ENCODE measurements at regions not wholly inside any gene's neighbourhood (a gene's known extent, or its start where the extent isn't known, plus 50 kb on each side); places are given as distances from the start of the nearest gene placed in this dataset.

DNA sequence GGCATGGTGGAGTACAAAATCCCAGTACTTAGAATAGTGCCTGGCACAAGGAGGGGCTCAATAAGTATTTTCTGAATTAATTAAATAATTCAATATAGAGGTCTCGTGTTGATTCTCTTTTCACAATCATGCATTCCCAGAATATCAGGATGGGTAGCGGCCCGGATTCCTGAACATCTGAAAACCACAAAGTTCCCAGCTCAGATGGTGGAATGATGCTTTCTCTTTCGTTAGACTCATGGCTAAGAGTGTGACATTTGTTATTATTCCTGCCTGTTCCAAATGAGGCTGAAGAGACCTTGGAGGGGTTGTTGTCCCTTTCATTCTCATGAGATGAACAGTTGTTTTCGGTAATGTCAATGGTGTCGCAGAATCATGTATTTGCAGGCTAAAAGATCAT lies 95.4 kb upstream of the LIFR start:
- H3K4me1 ChIP-seq (ENCODE audit: control insufficient read depth in 1 of 2, insufficient read depth in 2 of 2, low read length in 2 of 2): peaks cover 0 to 4% of the 10 kb centered on the region in 2 donors
- no peaks in the 10 kb centered on the region for H3K36me3 ChIP-seq (replicated peaks in 1 of 2; ENCODE audit: control insufficient read depth in 1 of 2, insufficient read depth in 2 of 2, low read length in 2 of 2)
- Mint-ChIP-seq H3K9me3 (peaks cover 0 to 13% (median 4%) of the 10 kb centered on the region in 7 donors), H3K27me3 (ENCODE audit: low read depth in 3 of 3) (peaks cover 1 to 5% (median 1%) of the 10 kb centered on the region in 3 donors), H3K27ac (no peak overlapping the region), H3K4me1 (peaks cover 4% of the 10 kb centered on the region), H3K36me3 (no peaks in the 10 kb centered on the region), H3K4me3 (no peak overlapping the region)
- H3K4me2 ChIP-seq (replicated peaks; ENCODE audit: extremely low read depth, low read length, poor library complexity, severe bottlenecking): no peak overlapping the region
- no peak overlapping the region for H3K9ac ChIP-seq (ENCODE audit: insufficient read depth, low read length, poor library complexity, severe bottlenecking)
- no peak for DNase-seq
- TF ChIP-seq, protein P1, sequence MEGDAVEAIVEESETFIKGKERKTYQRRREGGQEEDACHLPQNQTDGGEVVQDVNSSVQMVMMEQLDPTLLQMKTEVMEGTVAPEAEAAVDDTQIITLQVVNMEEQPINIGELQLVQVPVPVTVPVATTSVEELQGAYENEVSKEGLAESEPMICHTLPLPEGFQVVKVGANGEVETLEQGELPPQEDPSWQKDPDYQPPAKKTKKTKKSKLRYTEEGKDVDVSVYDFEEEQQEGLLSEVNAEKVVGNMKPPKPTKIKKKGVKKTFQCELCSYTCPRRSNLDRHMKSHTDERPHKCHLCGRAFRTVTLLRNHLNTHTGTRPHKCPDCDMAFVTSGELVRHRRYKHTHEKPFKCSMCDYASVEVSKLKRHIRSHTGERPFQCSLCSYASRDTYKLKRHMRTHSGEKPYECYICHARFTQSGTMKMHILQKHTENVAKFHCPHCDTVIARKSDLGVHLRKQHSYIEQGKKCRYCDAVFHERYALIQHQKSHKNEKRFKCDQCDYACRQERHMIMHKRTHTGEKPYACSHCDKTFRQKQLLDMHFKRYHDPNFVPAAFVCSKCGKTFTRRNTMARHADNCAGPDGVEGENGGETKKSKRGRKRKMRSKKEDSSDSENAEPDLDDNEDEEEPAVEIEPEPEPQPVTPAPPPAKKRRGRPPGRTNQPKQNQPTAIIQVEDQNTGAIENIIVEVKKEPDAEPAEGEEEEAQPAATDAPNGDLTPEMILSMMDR (IDR thresholded peaks at IDR 0.05): no peak
- H3K4me3 ChIP-seq (replicated peaks in 1 of 3; ENCODE audit: low read depth in 2 of 3, low read length in 3 of 3): no peak overlapping the region
- H4K20me1 ChIP-seq (ENCODE audit: insufficient read depth, low read length): no peaks in the 10 kb centered on the region
- peaks cover 0 to 7% of the 10 kb centered on the region in 2 donors for H3K27me3 ChIP-seq (ENCODE audit: control insufficient read depth in 2 of 2, insufficient read depth in 2 of 2, low read length in 2 of 2)
- WGBS (ENCODE audit: insufficient coverage): 100% methylated on average over 3 of the region's 6 CpGs
- no peak overlapping the region for H3K27ac ChIP-seq (ENCODE audit: low read depth in 1 of 2, low read length in 2 of 2)
- intact Hi-C loops (cut with micrococcal nuclease): no loop called here
- no peak overlapping the region for H2AFZ ChIP-seq (ENCODE audit: insufficient read depth, low read depth, low read length, poor library complexity, severe bottlenecking)
- no peaks in the 10 kb centered on the region for H3K79me2 ChIP-seq (ENCODE audit: insufficient read depth, low read length)
- no peaks in the 10 kb centered on the region for H3K9me3 ChIP-seq (replicated peaks in 1 of 2; ENCODE audit: control insufficient read depth in 1 of 2, insufficient read depth in 1 of 2, low read length in 2 of 2)

DNA sequence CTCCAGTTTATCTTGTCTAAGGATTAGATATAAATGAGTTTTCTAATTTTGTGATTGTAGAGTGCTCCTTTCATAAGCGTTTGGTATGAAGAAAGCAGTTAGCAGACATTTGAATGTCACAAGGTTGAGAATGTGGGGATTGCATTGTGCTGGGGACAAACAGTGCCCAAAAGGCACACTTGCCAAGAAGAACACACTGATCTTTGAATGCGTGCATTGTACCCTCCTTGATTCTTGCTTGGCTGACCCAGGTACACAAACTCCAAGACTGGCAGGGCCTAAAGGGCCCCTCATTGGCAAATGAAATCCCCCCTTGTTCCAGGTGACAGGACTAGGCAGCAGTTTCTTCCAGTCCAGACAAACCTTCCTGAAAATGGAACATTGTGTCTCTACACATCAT lies 96.9 kb upstream of the LIFR start:
- H3K27ac ChIP-seq (ENCODE audit: low read depth in 1 of 2, low read length in 2 of 2): no peak overlapping the region
- no peak overlapping the region for H3K4me3 Mint-ChIP-seq
- no peak for DNase-seq
- no peak overlapping the region for H3K4me2 ChIP-seq (replicated peaks; ENCODE audit: extremely low read depth, low read length, poor library complexity, severe bottlenecking)
- no peak overlapping the region for H2AFZ ChIP-seq (ENCODE audit: insufficient read depth, low read depth, low read length, poor library complexity, severe bottlenecking)
- H3K27me3 ChIP-seq (ENCODE audit: control insufficient read depth in 2 of 2, insufficient read depth in 2 of 2, low read length in 2 of 2): peaks cover 0 to 7% of the 10 kb centered on the region in 2 donors
- H3K36me3 Mint-ChIP-seq: no peaks in the 10 kb centered on the region
- H3K27ac Mint-ChIP-seq: peak overlapping the region in 1 of 7 donors; percentile 41
- H3K4me1 ChIP-seq (ENCODE audit: control insufficient read depth in 1 of 2, insufficient read depth in 2 of 2, low read length in 2 of 2): peaks cover 0 to 4% of the 10 kb centered on the region in 2 donors
- no peak overlapping the region for H3K4me3 ChIP-seq (replicated peaks in 1 of 3; ENCODE audit: low read depth in 2 of 3, low read length in 3 of 3)
- intact Hi-C loops (cut with micrococcal nuclease): no loop called here
- no peak overlapping the region for H3K9ac ChIP-seq (ENCODE audit: insufficient read depth, low read length, poor library complexity, severe bottlenecking)
- no peaks in the 10 kb centered on the region for H4K20me1 ChIP-seq (ENCODE audit: insufficient read depth, low read length)
- H3K79me2 ChIP-seq (ENCODE audit: insufficient read depth, low read length): no peaks in the 10 kb centered on the region
- H3K9me3 Mint-ChIP-seq: peaks cover 0 to 9% (median 2%) of the 10 kb centered on the region in 7 donors
- TF ChIP-seq, protein P1 (IDR thresholded peaks at IDR 0.05): no peak
- H3K27me3 Mint-ChIP-seq (ENCODE audit: low read depth in 3 of 3): peaks cover 1 to 14% (median 4%) of the 10 kb centered on the region in 3 donors
- peaks cover 4% of the 10 kb centered on the region for H3K4me1 Mint-ChIP-seq
- no peaks in the 10 kb centered on the region for H3K36me3 ChIP-seq (replicated peaks in 1 of 2; ENCODE audit: control insufficient read depth in 1 of 2, insufficient read depth in 2 of 2, low read length in 2 of 2)
- H3K9me3 ChIP-seq (replicated peaks in 1 of 2; ENCODE audit: control insufficient read depth in 1 of 2, insufficient read depth in 1 of 2, low read length in 2 of 2): no peaks in the 10 kb centered on the region
- 92% methylated on average over 1 of the region's 2 CpGs for WGBS (ENCODE audit: insufficient coverage)

Measured in CD14-positive monocyte (primary cell).